Inflammatory macrophage treated with lipopolysaccharide for 1 hour (primary cell): ENCODE measurements at regions not wholly inside any gene's neighbourhood (a gene's known extent, or its start where the extent isn't known, plus 50 kb on each side); places are given as distances from the start of the nearest gene placed in this dataset.

Source experiments
- DNase-seq, 2 donors: peaks; one replicate each; pipeline ENCODE4 v3.0.0-alpha.2; 2020 to 2022

- no peak for DNase-seq
These were observed 83.2 kb upstream of the ATP10A start for GRCh38 chr15:25946241-25946805.

- no peak for DNase-seq
These were observed 81.3 kb upstream of the ATP10A start for GRCh38 chr15:25944386-25944785.

GRCh38 chr15:25943831-25944230 is 80.7 kb upstream of the ATP10A start:
- no peak for DNase-seq

- no peak for DNase-seq
These were observed 76.0 kb upstream of the ATP10A start for GRCh38 chr15:25939122-25939521.

GRCh38 chr15:25937796-25938195 is 74.7 kb upstream of the ATP10A start:
- no peak for DNase-seq

- DNase-seq, result no peak
These were observed 72.9 kb upstream of the ATP10A start for GRCh38 chr15:25936004-25936403.

- peak; percentile 61 to 64 for DNase-seq
These were observed 70.5 kb upstream of the ATP10A start for GRCh38 chr15:25933456-25934158.

GRCh38 chr15:25932696-25933095 is 69.6 kb upstream of the ATP10A start:
- no peak for DNase-seq

- DNase-seq, result peak; percentile 14 to 30
These were observed 68.7 kb upstream of the ATP10A start for GRCh38 chr15:25931851-25932250.

GRCh38 chr15:25930931-25931330 is 67.8 kb upstream of the ATP10A start:
- DNase-seq, result no peak
